ENCODE measurements at regions not wholly inside any gene's neighbourhood (a gene's known extent, or its start where the extent isn't known, plus 50 kb on each side); places are given as distances from the start of the nearest gene placed in this dataset.
"Not testable (repeated sequence)": the region's sequence is repeated elsewhere in the genome, so short reads cannot be mapped to it uniquely, and the experiment has no call there.

GRCh38 chr2:120631724-120632123 lies 103.9 kb upstream of the GLI2 start:
- DNase-seq (ENCODE audit: low spot score in 2 of 2) = no peak
- FAIRE-seq = no peak

GRCh38 chr2:120632796-120633646 lies 102.6 kb upstream of the GLI2 start:
- no peak for FAIRE-seq

GRCh38 chr2:120634533-120634932 lies 101.1 kb upstream of the GLI2 start:
- FAIRE-seq (no peak), DNase-seq (ENCODE audit: low spot score in 2 of 2) (no peak)

More at GRCh38 chr2:120632796-120633646, 102.6 kb upstream of the GLI2 start:
- DNase-seq (ENCODE audit: low spot score in 2 of 2) = no peak

GRCh38 chr2:120635146-120635545 lies 100.5 kb upstream of the GLI2 start:
- DNase-seq (ENCODE audit: low spot score in 2 of 2) (no peak), FAIRE-seq (no peak)

- DNase-seq (ENCODE audit: low spot score in 2 of 2) = no peak
- FAIRE-seq = no peak
Observed at GRCh38 chr2:120637847-120638246, 97.8 kb upstream of the GLI2 start.

GRCh38 chr2:120638450-120638849 lies 97.2 kb upstream of the GLI2 start:
- no peak for DNase-seq (ENCODE audit: low spot score in 2 of 2)
- FAIRE-seq = no peak

- FAIRE-seq (no peak), DNase-seq (ENCODE audit: low spot score in 2 of 2) (no peak)
Observed at GRCh38 chr2:120641366-120641771, 94.3 kb upstream of the GLI2 start.

- DNase-seq (ENCODE audit: low spot score in 2 of 2) (no peak), FAIRE-seq (no peak)
Observed at GRCh38 chr2:120642646-120643045, 93.0 kb upstream of the GLI2 start.

- FAIRE-seq = no peak
- no peak for DNase-seq (ENCODE audit: low spot score in 2 of 2)
Observed at GRCh38 chr2:120646994-120647393, 88.7 kb upstream of the GLI2 start.

GRCh38 chr2:120647487-120647886 lies 88.2 kb upstream of the GLI2 start:
- FAIRE-seq = no peak
- DNase-seq (ENCODE audit: low spot score in 2 of 2) = no peak

GRCh38 chr2:120649381-120649780 lies 86.3 kb upstream of the GLI2 start:
- DNase-seq (ENCODE audit: low spot score in 2 of 2); FAIRE-seq: not testable (repeated sequence)

- no peak for DNase-seq (ENCODE audit: low spot score in 2 of 2)
- FAIRE-seq = no peak
Observed at GRCh38 chr2:120650022-120650644, 85.5 kb upstream of the GLI2 start.

- no peak for FAIRE-seq
Observed at GRCh38 chr2:120651818-120652217, 83.8 kb upstream of the GLI2 start.

GRCh38 chr2:120653046-120653445 lies 82.6 kb upstream of the GLI2 start:
- no peak for FAIRE-seq
- DNase-seq (ENCODE audit: low spot score in 2 of 2) = no peak

More at GRCh38 chr2:120651818-120652217, 83.8 kb upstream of the GLI2 start:
- DNase-seq (ENCODE audit: low spot score in 2 of 2) = no peak

GRCh38 chr2:120653871-120654270 lies 81.8 kb upstream of the GLI2 start:
- no peak for DNase-seq (ENCODE audit: low spot score in 2 of 2)

GRCh38 chr2:120654381-120655134 lies 81.1 kb upstream of the GLI2 start:
- DNase-seq (ENCODE audit: low spot score in 2 of 2) = no peak
- no peak for FAIRE-seq

More at GRCh38 chr2:120653871-120654270, 81.8 kb upstream of the GLI2 start:
- no peak for FAIRE-seq

- DNase-seq (ENCODE audit: low spot score in 2 of 2) = peak in 1 of 2 donors; percentile 40
- no peak for FAIRE-seq
Observed at GRCh38 chr2:120656273-120656950, 79.3 kb upstream of the GLI2 start.

GRCh38 chr2:120658042-120658769 lies 77.5 kb upstream of the GLI2 start:
- DNase-seq (ENCODE audit: low spot score in 2 of 2) (no peak), FAIRE-seq (no peak)

GRCh38 chr2:120658770-120659158 lies 76.9 kb upstream of the GLI2 start:
- FAIRE-seq (no peak), DNase-seq (ENCODE audit: low spot score in 2 of 2) (no peak)

Data from frontal cortex (tissue), 3 donors.